Kidney (tissue), 13 donors: ENCODE measurements at regions not wholly inside any gene's neighbourhood (a gene's known extent, or its start where the extent isn't known, plus 50 kb on each side); places are given as distances from the start of the nearest gene placed in this dataset.

Source experiments
- DNase-seq, 5 donors: peaks; one replicate each; pipeline ENCODE4 v3.0.0-alpha.2; 2013 to 2020
- FAIRE-seq: peaks from 2 replicates; lab custom pipeline; 2012; peaks lifted over from hg19 to GRCh38; lab: Jason Lieb, UNC
- H3K27ac ChIP-seq, 2 donors: one replicate each; pipeline ENCODE4 v1.7.0; 2013; ENCODE audit warnings: low read depth in 2 of 2, low read length in 2 of 2, inconsistent platforms in 1 of 2
- H3K27me3 ChIP-seq: one replicate; pipeline ENCODE4 v1.7.1; 2013; ENCODE audit warnings: low read length, inconsistent platforms; ENCODE audit not compliant: control insufficient read depth, insufficient read depth
- H3K36me3 ChIP-seq, 3 donors: one replicate each; pipeline versions ENCODE4 v1.7.0 to v1.7.1; 2013; ENCODE audit warnings: low read length in 3 of 3, control low read depth in 1 of 3, inconsistent platforms in 1 of 3; ENCODE audit not compliant: insufficient read depth in 3 of 3, control insufficient read depth in 2 of 3
- H3K4me1 ChIP-seq, 3 donors: one replicate each; pipeline versions ENCODE4 v1.7.0 to v1.7.1; 2013; ENCODE audit warnings: low read length in 3 of 3, inconsistent platforms in 1 of 3, low read depth in 1 of 3; ENCODE audit not compliant: control insufficient read depth in 2 of 3, insufficient read depth in 2 of 3
- H3K4me3 ChIP-seq, 3 donors: one replicate each; pipeline versions ENCODE4 v1.7.0 to v1.8.1; 2013; ENCODE audit warnings: low read length in 3 of 3, control low read depth in 1 of 3, inconsistent platforms in 1 of 3
- H3K9ac ChIP-seq, 3 donors: one replicate each; pipeline versions ENCODE4 v1.7.0 to v1.7.1; 2013; ENCODE audit warnings: low read length in 3 of 3, control low read depth in 1 of 3, inconsistent platforms in 1 of 3
- H3K9me3 ChIP-seq, 3 donors: one replicate each; pipeline versions ENCODE4 v1.7.0 to v1.7.1; 2013; ENCODE audit warnings: low read length in 3 of 3, control low read depth in 1 of 3, inconsistent platforms in 1 of 3; ENCODE audit not compliant: control insufficient read depth in 2 of 3, insufficient read depth in 1 of 3
- intact Hi-C: fragments of 100-400 bp; cut with DNase I; formaldehyde crosslinking; loops from one replicate; pipeline ENCODE4 v1.11.1; 2022
- TF ChIP-seq, protein P1 (sequence below): IDR thresholded peaks from 3 replicates; pipeline ENCODE4 v1.5.1; 2012; ENCODE audit warnings: mild to moderate bottlenecking, moderate library complexity, borderline replicate concordance; ENCODE audit not compliant: insufficient read depth; ENCODE audit errors: extremely low read depth
- donor health status: control.
- donor health status: control.
- donor health status: control.
- donor health status: control.
- donor health status: control.
- donor health status: DM: yes; HTN: yes; CAD: no.
- donor health status: Normal renal cell carcinoma (clear cell type).

DNA sequence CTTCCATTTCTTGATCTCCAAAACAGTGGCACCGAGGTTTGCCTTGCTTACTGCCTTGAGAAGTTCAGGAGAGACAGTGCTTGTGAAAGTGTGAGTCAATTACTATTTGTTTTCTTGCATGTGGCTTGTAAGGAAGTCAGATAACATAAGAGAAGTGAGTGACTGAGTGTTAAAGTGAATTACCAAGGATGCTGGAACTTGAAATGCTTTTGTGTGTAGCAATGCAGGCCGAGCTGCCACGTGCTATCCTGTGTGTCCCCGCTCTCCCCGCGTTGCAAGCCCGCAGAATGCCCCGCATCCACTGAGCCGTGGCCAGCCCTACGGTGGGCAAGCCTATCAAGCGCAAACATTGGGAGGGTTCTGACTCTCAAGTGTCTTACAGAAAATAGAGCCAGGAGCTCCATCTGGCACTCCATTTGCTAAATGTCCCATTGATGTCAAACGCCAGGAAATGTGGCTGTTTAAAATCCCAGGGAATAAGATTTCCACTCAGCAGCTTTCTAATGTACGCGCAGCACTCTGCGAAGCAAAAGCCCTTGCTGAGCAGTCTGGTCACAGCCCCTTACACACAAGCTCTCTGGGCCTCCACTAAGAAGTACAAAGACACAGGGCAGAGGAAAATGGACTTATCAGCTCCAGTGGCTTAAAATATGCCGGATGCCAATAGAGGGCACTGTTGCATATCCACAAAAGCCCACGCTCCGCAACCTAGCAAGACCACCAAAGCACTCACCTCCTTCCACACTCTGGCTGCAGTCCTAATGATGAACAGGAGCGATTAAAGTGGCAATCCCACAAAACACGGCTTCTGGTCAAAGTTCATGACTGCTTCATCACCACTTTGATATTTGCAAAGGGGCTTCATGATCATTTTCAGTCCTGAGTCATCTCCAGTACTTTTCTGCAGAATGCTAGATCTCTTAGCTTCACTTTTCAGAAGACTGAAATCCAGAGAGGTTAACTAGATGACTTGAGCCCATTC, 158.0 kb upstream of the ITGB1 start:
- H3K9me3 ChIP-seq = no peaks in the 10 kb centered on the region
- H3K36me3 ChIP-seq = no peaks in the 10 kb centered on the region
- DNase-seq (peak in 4 of 5 donors; percentile 75 to 87 (median 83)), FAIRE-seq (no peak)
- TF ChIP-seq, protein P1, sequence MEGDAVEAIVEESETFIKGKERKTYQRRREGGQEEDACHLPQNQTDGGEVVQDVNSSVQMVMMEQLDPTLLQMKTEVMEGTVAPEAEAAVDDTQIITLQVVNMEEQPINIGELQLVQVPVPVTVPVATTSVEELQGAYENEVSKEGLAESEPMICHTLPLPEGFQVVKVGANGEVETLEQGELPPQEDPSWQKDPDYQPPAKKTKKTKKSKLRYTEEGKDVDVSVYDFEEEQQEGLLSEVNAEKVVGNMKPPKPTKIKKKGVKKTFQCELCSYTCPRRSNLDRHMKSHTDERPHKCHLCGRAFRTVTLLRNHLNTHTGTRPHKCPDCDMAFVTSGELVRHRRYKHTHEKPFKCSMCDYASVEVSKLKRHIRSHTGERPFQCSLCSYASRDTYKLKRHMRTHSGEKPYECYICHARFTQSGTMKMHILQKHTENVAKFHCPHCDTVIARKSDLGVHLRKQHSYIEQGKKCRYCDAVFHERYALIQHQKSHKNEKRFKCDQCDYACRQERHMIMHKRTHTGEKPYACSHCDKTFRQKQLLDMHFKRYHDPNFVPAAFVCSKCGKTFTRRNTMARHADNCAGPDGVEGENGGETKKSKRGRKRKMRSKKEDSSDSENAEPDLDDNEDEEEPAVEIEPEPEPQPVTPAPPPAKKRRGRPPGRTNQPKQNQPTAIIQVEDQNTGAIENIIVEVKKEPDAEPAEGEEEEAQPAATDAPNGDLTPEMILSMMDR = peak; percentile 43
- H3K27me3 ChIP-seq = no peaks in the 10 kb centered on the region
- intact Hi-C loops = no loop called here
- peaks cover 0 to 5% (median 0%) of the 10 kb centered on the region in 3 donors for H3K4me1 ChIP-seq
- no peak overlapping the region for H3K4me3 ChIP-seq
- no peak overlapping the region for H3K9ac ChIP-seq
- no peak overlapping the region for H3K27ac ChIP-seq

DNA sequence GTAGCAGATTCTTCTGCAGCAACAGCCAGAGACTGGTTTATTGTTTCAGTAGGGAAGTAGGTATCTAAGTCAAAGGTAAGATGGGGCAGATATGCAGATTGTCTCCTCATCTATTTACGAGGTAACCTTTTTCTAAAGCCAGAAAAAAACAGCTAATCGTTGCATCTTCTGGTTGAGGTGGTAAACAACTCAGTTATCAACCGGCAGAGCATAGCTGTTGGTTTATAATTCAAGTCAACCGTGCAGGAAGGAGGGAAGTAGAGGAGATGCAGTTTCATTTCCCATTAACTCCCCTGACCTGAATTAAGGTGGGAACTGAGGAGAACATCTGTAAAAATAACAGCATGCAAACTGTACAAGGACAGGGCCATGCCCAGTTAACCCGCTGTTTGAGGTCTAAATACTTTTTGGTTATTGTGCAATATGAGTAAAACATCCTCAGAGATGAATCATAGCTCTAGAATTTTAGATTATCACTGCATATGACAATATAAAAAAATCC, 156.5 kb upstream of the ITGB1 start:
- no peak overlapping the region for H3K4me3 ChIP-seq
- H3K4me1 ChIP-seq = peaks cover 0 to 5% (median 0%) of the 10 kb centered on the region in 3 donors
- H3K27ac ChIP-seq = no peak overlapping the region
- no peak for FAIRE-seq
- intact Hi-C loops = no loop called here
- TF ChIP-seq, protein P1 = no peak
- H3K27me3 ChIP-seq = no peaks in the 10 kb centered on the region
- peak in 2 of 5 donors; percentile 57 to 60 for DNase-seq
- H3K9ac ChIP-seq = no peak overlapping the region
- no peaks in the 10 kb centered on the region for H3K9me3 ChIP-seq
- H3K36me3 ChIP-seq = no peaks in the 10 kb centered on the region

GRCh38 chr10:33113466-33113865, 155.4 kb upstream of the ITGB1 start:
- intact Hi-C loops = no loop called here
- H3K27ac ChIP-seq = no peak overlapping the region
- H3K4me1 ChIP-seq = peaks cover 0 to 5% (median 0%) of the 10 kb centered on the region in 3 donors
- H3K27me3 ChIP-seq = no peaks in the 10 kb centered on the region
- no peak overlapping the region for H3K4me3 ChIP-seq
- no peak overlapping the region for H3K9ac ChIP-seq
- FAIRE-seq = no peak
- H3K9me3 ChIP-seq = no peaks in the 10 kb centered on the region
- DNase-seq = no peak
- TF ChIP-seq, protein P1 = no peak
- no peaks in the 10 kb centered on the region for H3K36me3 ChIP-seq
